ENCODE measurements at regions not wholly inside any gene's neighbourhood (a gene's known extent, or its start where the extent isn't known, plus 50 kb on each side); places are given as distances from the start of the nearest gene placed in this dataset.

DNA sequence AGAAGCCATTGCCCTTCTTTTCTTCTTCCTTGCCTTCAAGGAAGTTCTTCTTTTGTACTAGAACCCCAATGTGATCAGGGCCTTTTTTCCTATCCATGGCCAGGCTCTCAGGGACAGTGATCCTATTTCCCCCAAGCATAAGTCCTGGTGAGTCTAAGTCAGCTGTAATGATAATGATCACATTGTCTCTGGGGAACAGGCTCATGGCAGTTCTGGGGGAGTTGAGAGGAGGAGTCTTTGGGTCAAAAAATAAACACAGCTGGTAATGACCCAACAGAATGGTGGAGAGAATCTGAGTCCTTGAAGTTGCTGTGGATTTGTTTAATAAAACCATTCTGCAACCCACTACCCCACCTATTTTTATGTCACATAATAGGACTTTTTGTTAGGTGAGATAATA lies 96.6 kb downstream of the SOCS6 start:
- no peaks in the 10 kb centered on the region for H3K36me3 ChIP-seq (ENCODE audit: control insufficient read depth in 2 of 3, insufficient read depth in 3 of 3, low read length in 3 of 3)
- intact Hi-C loops (cut with micrococcal nuclease), result no loop called here

GRCh38 chr18:70384181-70384790 lies 95.4 kb downstream of the SOCS6 start:
- Histone ChIP-seq H3K9me3 (ENCODE audit: control insufficient read depth in 2 of 3, low read length in 3 of 3) (no peaks in the 10 kb centered on the region), H3K27me3 (ENCODE audit: control insufficient read depth in 2 of 2, insufficient read depth in 2 of 2, low read length in 2 of 2) (no peaks in the 10 kb centered on the region), H3K36me3 (ENCODE audit: control insufficient read depth in 2 of 3, insufficient read depth in 3 of 3, low read length in 3 of 3) (no peaks in the 10 kb centered on the region), H3K4me1 (ENCODE audit: control insufficient read depth in 2 of 2, insufficient read depth in 2 of 2, low read length in 2 of 2) (no peaks in the 10 kb centered on the region), H3K27ac (ENCODE audit: low read depth, low read length) (no peak overlapping the region), H3K4me3 (ENCODE audit: low read length) (no peak overlapping the region)
- H3K36me3 Mint-ChIP-seq, result no peaks in the 10 kb centered on the region
- H3K9me3 Mint-ChIP-seq, result peaks cover 0 to 2% (median 0%) of the 10 kb centered on the region in 11 donors
- intact Hi-C loops (cut with micrococcal nuclease), result no loop called here
- H3K27ac Mint-ChIP-seq, result no peak overlapping the region
- no peak overlapping the region for H3K4me3 Mint-ChIP-seq
- peaks cover 0 to 11% (median 0%) of the 10 kb centered on the region in 5 donors for H3K27me3 Mint-ChIP-seq
- peaks cover 0 to 5% (median 3%) of the 10 kb centered on the region in 7 donors for H3K4me1 Mint-ChIP-seq
- ATAC-seq (no peak), DNase-seq (no peak)
- ChIA-PET CTCF (no interaction called here), POLR2A (no interaction called here)

More for the DNA sequence above, 96.6 kb downstream of the SOCS6 start:
- H3K4me1 Mint-ChIP-seq, result peaks cover 0 to 5% (median 3%) of the 10 kb centered on the region in 7 donors
- Histone ChIP-seq H3K9me3 (ENCODE audit: control insufficient read depth in 2 of 3, low read length in 3 of 3) (no peaks in the 10 kb centered on the region), H3K27me3 (ENCODE audit: control insufficient read depth in 2 of 2, insufficient read depth in 2 of 2, low read length in 2 of 2) (no peaks in the 10 kb centered on the region), H3K27ac (ENCODE audit: low read depth, low read length) (no peak overlapping the region), H3K4me1 (ENCODE audit: control insufficient read depth in 2 of 2, insufficient read depth in 2 of 2, low read length in 2 of 2) (no peaks in the 10 kb centered on the region), H3K4me3 (ENCODE audit: low read length) (no peak overlapping the region)
- H3K9me3 Mint-ChIP-seq, result peaks cover 0 to 2% (median 0%) of the 10 kb centered on the region in 11 donors
- ATAC-seq, result no peak
- no peaks in the 10 kb centered on the region for H3K36me3 Mint-ChIP-seq
- no peak for DNase-seq
- no peak overlapping the region for H3K4me3 Mint-ChIP-seq
- POLR2A ChIA-PET, result no interaction called here
- CTCF ChIA-PET, result no interaction called here
- peaks cover 0 to 11% (median 0%) of the 10 kb centered on the region in 5 donors for H3K27me3 Mint-ChIP-seq
- no peak overlapping the region for H3K27ac Mint-ChIP-seq

- Mint-ChIP-seq H3K27ac (no peak overlapping the region), H3K4me1 (peaks cover 0 to 5% (median 3%) of the 10 kb centered on the region in 7 donors), H3K27me3 (peaks cover 0 to 11% (median 0%) of the 10 kb centered on the region in 5 donors), H3K4me3 (no peak overlapping the region), H3K9me3 (peaks cover 0 to 2% (median 0%) of the 10 kb centered on the region in 11 donors), H3K36me3 (no peaks in the 10 kb centered on the region)
- ATAC-seq (no peak), DNase-seq (no peak)
- no peak overlapping the region for H3K4me3 ChIP-seq (ENCODE audit: low read length)
- ChIA-PET CTCF (no interaction called here), POLR2A (no interaction called here)
- no peaks in the 10 kb centered on the region for H3K4me1 ChIP-seq (ENCODE audit: control insufficient read depth in 2 of 2, insufficient read depth in 2 of 2, low read length in 2 of 2)
- H3K27me3 ChIP-seq (ENCODE audit: control insufficient read depth in 2 of 2, insufficient read depth in 2 of 2, low read length in 2 of 2), result no peaks in the 10 kb centered on the region
- intact Hi-C loops (cut with micrococcal nuclease), result no loop called here
- no peaks in the 10 kb centered on the region for H3K36me3 ChIP-seq (ENCODE audit: control insufficient read depth in 2 of 3, insufficient read depth in 3 of 3, low read length in 3 of 3)
- no peaks in the 10 kb centered on the region for H3K9me3 ChIP-seq (ENCODE audit: control insufficient read depth in 2 of 3, low read length in 3 of 3)
- no peak overlapping the region for H3K27ac ChIP-seq (ENCODE audit: low read depth, low read length)
Observed at GRCh38 chr18:70382992-70383717, 94.3 kb downstream of the SOCS6 start.

GRCh38 chr18:70382017-70382416 lies 93.2 kb downstream of the SOCS6 start:
- no peaks in the 10 kb centered on the region for H3K36me3 ChIP-seq (ENCODE audit: control insufficient read depth in 2 of 3, insufficient read depth in 3 of 3, low read length in 3 of 3)
- Mint-ChIP-seq H3K4me1 (peaks cover 0 to 5% (median 3%) of the 10 kb centered on the region in 7 donors), H3K9me3 (peaks cover 0 to 2% (median 0%) of the 10 kb centered on the region in 11 donors), H3K4me3 (no peak overlapping the region), H3K27ac (no peak overlapping the region), H3K36me3 (no peaks in the 10 kb centered on the region), H3K27me3 (peaks cover 0 to 11% (median 0%) of the 10 kb centered on the region in 5 donors)
- no peaks in the 10 kb centered on the region for H3K9me3 ChIP-seq (ENCODE audit: control insufficient read depth in 2 of 3, low read length in 3 of 3)
- ATAC-seq (no peak), DNase-seq (no peak)
- H3K4me1 ChIP-seq (ENCODE audit: control insufficient read depth in 2 of 2, insufficient read depth in 2 of 2, low read length in 2 of 2), result no peaks in the 10 kb centered on the region
- CTCF ChIA-PET, result no interaction called here
- H3K4me3 ChIP-seq (ENCODE audit: low read length), result no peak overlapping the region
- intact Hi-C loops (cut with micrococcal nuclease), result no loop called here
- no peak overlapping the region for H3K27ac ChIP-seq (ENCODE audit: low read depth, low read length)
- POLR2A ChIA-PET, result no interaction called here
- no peaks in the 10 kb centered on the region for H3K27me3 ChIP-seq (ENCODE audit: control insufficient read depth in 2 of 2, insufficient read depth in 2 of 2, low read length in 2 of 2)

GRCh38 chr18:70380915-70381896 lies 92.4 kb downstream of the SOCS6 start:
- POLR2A ChIA-PET, result no interaction called here
- Mint-ChIP-seq H3K27ac (no peak overlapping the region), H3K4me3 (no peak overlapping the region)

More at GRCh38 chr18:70380915-70381896, 92.4 kb downstream of the SOCS6 start:
- CTCF ChIA-PET, result no interaction called here
- intact Hi-C loops (cut with micrococcal nuclease), result no loop called here
- H3K36me3 Mint-ChIP-seq, result no peaks in the 10 kb centered on the region
- DNase-seq, result no peak
- peaks cover 0 to 5% (median 3%) of the 10 kb centered on the region in 7 donors for H3K4me1 Mint-ChIP-seq
- H3K9me3 Mint-ChIP-seq, result peaks cover 0 to 3% (median 0%) of the 10 kb centered on the region in 11 donors
- peak; percentile 45 for ATAC-seq
- Histone ChIP-seq H3K4me1 (ENCODE audit: control insufficient read depth in 2 of 2, insufficient read depth in 2 of 2, low read length in 2 of 2) (no peaks in the 10 kb centered on the region), H3K27me3 (ENCODE audit: control insufficient read depth in 2 of 2, insufficient read depth in 2 of 2, low read length in 2 of 2) (no peaks in the 10 kb centered on the region), H3K27ac (ENCODE audit: low read depth, low read length) (no peak overlapping the region), H3K4me3 (ENCODE audit: low read length) (no peak overlapping the region), H3K36me3 (ENCODE audit: control insufficient read depth in 2 of 3, insufficient read depth in 3 of 3, low read length in 3 of 3) (no peaks in the 10 kb centered on the region), H3K9me3 (ENCODE audit: control insufficient read depth in 2 of 3, low read length in 3 of 3) (no peaks in the 10 kb centered on the region)
- peaks cover 0 to 11% (median 0%) of the 10 kb centered on the region in 5 donors for H3K27me3 Mint-ChIP-seq

Measured in naive thymus-derived CD4-positive, alpha-beta T cell (primary cell).